GM18498 (cell line): ENCODE measurements at regions not wholly inside any gene's neighbourhood (a gene's known extent, or its start where the extent isn't known, plus 50 kb on each side); places are given as distances from the start of the nearest gene placed in this dataset.
"Not testable (repeated sequence)": the region's sequence is repeated elsewhere in the genome, so short reads cannot be mapped to it uniquely, and the experiment has no call there.

Source experiments
- ATAC-seq: cut with Tn5 transposase; IDR thresholded peaks from one replicate; pipeline ENCODE4 v1.9.1; 2021; ENCODE audit warnings: mild to moderate bottlenecking, moderate library complexity; ENCODE audit not compliant: unreplicated experiment

GRCh38 chr4:163077680-163078079 lies 89.0 kb downstream of the NAF1 start:
- ATAC-seq = no peak

- no peak for ATAC-seq
Measured at GRCh38 chr4:163072222-163072621, 94.5 kb downstream of the NAF1 start.

- ATAC-seq = no peak
Measured at GRCh38 chr4:163071308-163071707, 95.4 kb downstream of the NAF1 start.

GRCh38 chr4:163070023-163070422 lies 96.7 kb downstream of the NAF1 start:
- ATAC-seq = no peak

- ATAC-seq = no peak
Measured at GRCh38 chr4:163063891-163064290, 102.8 kb downstream of the NAF1 start.

GRCh38 chr4:163048447-163048846 lies 118.2 kb downstream of the NAF1 start:
- ATAC-seq = peak; percentile 95

- peak; percentile 62 for ATAC-seq
Measured at GRCh38 chr4:163042306-163042705, 124.4 kb downstream of the NAF1 start.

GRCh38 chr4:163017135-163017534 lies 149.6 kb downstream of the NAF1 start:
- no peak for ATAC-seq

- no peak for ATAC-seq
Measured at GRCh38 chr4:163012816-163013215, 153.9 kb downstream of the NAF1 start.

- no peak for ATAC-seq
Measured at GRCh38 chr4:163003979-163004378, 162.7 kb downstream of the NAF1 start.

- ATAC-seq = no peak
Measured at GRCh38 chr4:162988530-162988929, 178.2 kb downstream of the NAF1 start.

GRCh38 chr4:162985131-162985530 lies 181.6 kb downstream of the NAF1 start:
- no peak for ATAC-seq

- ATAC-seq = no peak
Measured at GRCh38 chr4:162984621-162985020, 182.1 kb downstream of the NAF1 start.

GRCh38 chr4:162981823-162982222 lies 184.9 kb downstream of the NAF1 start:
- no peak for ATAC-seq

- ATAC-seq = no peak
Measured at GRCh38 chr4:162978398-162978797, 188.3 kb downstream of the NAF1 start.

- no peak for ATAC-seq
Measured at GRCh38 chr4:162977788-162978187, 188.9 kb downstream of the NAF1 start.

- no peak for ATAC-seq
Measured at GRCh38 chr4:162972661-162973330, 193.9 kb downstream of the NAF1 start.

- ATAC-seq = no peak
Measured at GRCh38 chr4:162969194-162969593, 197.5 kb downstream of the NAF1 start.

- not testable (repeated sequence) for ATAC-seq
Measured at GRCh38 chr4:162965978-162966377, 200.7 kb downstream of the NAF1 start.

GRCh38 chr4:162959046-162959445 lies 207.6 kb downstream of the NAF1 start:
- ATAC-seq = peak; percentile 89

GRCh38 chr4:162957521-162958143 lies 209.1 kb downstream of the NAF1 start:
- ATAC-seq = no peak

- ATAC-seq = no peak
Measured at GRCh38 chr4:162954976-162955375, 211.7 kb downstream of the NAF1 start.

- no peak for ATAC-seq
Measured at GRCh38 chr4:162952232-162952631, 214.5 kb downstream of the NAF1 start.
